Mammary epithelial cell (primary cell): ENCODE measurements at regions not wholly inside any gene's neighbourhood (a gene's known extent, or its start where the extent isn't known, plus 50 kb on each side); places are given as distances from the start of the nearest gene placed in this dataset.

Source experiments
- EZH2 ChIP-seq: IDR thresholded peaks from 2 replicates; pipeline ENCODE4 v1.6.1; 2012; ENCODE audit warnings: low read length, inconsistent platforms, borderline replicate concordance
- TF ChIP-seq, protein P1 (sequence below), 2 donors: IDR thresholded peaks in 1 of 2; conservative IDR thresholded peaks in 1 of 2; 2 replicates each; pipeline ENCODE4 v1.5.1; 2011 to 2012; ENCODE audit warnings: inconsistent platforms in 2 of 2, low read length in 2 of 2, mild to moderate bottlenecking in 2 of 2, control low read depth in 1 of 2, low read depth in 1 of 2; ENCODE audit not compliant: insufficient read depth in 1 of 2; ENCODE audit errors: extremely low read depth in 1 of 2

GRCh38 chr6:72519871-72520270, 102.0 kb upstream of the KCNQ5 start:
- TF ChIP-seq EZH2: no peak
- TF ChIP-seq, protein P1, sequence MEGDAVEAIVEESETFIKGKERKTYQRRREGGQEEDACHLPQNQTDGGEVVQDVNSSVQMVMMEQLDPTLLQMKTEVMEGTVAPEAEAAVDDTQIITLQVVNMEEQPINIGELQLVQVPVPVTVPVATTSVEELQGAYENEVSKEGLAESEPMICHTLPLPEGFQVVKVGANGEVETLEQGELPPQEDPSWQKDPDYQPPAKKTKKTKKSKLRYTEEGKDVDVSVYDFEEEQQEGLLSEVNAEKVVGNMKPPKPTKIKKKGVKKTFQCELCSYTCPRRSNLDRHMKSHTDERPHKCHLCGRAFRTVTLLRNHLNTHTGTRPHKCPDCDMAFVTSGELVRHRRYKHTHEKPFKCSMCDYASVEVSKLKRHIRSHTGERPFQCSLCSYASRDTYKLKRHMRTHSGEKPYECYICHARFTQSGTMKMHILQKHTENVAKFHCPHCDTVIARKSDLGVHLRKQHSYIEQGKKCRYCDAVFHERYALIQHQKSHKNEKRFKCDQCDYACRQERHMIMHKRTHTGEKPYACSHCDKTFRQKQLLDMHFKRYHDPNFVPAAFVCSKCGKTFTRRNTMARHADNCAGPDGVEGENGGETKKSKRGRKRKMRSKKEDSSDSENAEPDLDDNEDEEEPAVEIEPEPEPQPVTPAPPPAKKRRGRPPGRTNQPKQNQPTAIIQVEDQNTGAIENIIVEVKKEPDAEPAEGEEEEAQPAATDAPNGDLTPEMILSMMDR (conservative IDR thresholded peaks at IDR 0.05 in 1 of 2, IDR thresholded peaks at IDR 0.05 in 1 of 2; ENCODE audit: extremely low read depth in 1 of 2, insufficient read depth in 1 of 2, low read depth in 1 of 2, low read length in 2 of 2): no peak
